ENCODE measurements at regions not wholly inside any gene's neighbourhood (a gene's known extent, or its start where the extent isn't known, plus 50 kb on each side); places are given as distances from the start of the nearest gene placed in this dataset.
"Not testable (repeated sequence)": the region's sequence is repeated elsewhere in the genome, so short reads cannot be mapped to it uniquely, and the experiment has no call there.

GRCh38 chr6:113654396-113654795, 202.7 kb upstream of the MARCKS start:
- no peak for DNase-seq (ENCODE audit: low spot score)

DNA sequence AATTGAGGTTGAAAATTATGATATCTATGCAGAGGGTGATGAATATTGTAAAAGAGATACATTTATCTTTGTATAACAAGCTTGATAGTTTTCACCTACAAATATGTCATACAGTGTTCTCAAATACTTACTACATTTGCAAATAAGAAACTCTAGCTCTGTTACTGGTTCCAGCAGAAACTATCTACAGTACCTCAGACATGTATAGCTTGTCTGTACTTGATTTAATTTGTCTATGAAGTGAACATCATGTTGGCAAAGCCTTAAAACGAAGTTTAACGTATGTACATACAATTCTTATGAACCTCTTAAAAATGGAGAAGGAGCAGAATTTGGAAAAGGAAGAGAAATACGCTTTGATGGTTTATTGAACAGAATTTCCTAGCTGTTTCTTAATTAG, 201.4 kb upstream of the MARCKS start:
- no peak for DNase-seq (ENCODE audit: low spot score)

GRCh38 chr6:113659762-113660404, 197.3 kb upstream of the MARCKS start:
- DNase-seq (ENCODE audit: low spot score), result no peak

DNA sequence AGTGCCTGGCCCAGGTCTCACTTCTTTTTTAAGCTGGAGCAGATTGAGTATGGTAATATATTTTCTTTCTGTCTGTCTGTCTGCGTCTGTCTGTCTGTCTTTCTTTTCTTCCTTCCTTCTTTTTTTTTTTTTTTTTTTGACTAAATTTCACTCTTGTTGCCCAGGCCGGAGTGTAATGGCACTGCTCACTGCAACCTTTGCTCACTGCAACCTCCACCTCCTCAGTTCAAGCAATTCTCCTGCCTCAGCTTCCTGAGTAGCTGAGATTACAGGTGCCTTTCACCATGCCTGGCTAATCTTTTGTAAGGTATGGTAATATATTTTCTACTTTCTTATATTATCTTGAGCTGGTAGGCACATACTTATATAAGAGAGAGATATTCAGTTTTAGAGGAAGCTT, 196.3 kb upstream of the MARCKS start:
- DNase-seq (ENCODE audit: low spot score), result no peak

GRCh38 chr6:113662093-113662665, 195.0 kb upstream of the MARCKS start:
- DNase-seq (ENCODE audit: low spot score), result no peak

DNA sequence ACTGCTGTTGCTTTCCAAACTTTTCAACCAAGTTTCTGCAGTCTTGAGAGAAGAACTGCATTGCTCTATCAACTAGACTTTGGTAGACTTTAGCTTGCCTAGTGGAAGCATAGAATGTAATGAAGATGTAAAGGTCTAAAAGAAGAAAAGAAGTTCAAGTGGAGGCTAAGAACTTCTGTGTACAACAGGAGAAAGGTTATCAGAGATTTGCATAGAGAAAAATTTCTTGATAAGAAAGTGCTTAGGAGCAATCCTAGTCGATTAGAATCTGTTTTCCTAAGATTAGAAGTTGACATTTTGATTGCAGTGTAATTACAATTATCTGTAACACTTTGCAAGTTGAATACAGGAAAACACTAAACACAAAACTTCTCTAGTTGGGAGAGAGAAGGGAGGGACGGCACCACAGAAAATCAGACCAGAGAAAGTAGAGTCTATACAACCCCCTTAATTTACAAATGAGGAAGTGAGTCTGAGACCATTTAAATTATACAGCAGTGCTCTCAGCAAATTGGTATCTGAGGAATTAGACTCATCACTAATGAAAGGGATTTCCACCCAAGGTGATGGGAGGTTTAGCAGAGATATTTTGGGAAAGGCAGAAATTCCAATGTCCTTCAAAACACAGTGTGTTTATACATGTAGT, 194.3 kb upstream of the MARCKS start:
- no peak for DNase-seq (ENCODE audit: low spot score)

DNA sequence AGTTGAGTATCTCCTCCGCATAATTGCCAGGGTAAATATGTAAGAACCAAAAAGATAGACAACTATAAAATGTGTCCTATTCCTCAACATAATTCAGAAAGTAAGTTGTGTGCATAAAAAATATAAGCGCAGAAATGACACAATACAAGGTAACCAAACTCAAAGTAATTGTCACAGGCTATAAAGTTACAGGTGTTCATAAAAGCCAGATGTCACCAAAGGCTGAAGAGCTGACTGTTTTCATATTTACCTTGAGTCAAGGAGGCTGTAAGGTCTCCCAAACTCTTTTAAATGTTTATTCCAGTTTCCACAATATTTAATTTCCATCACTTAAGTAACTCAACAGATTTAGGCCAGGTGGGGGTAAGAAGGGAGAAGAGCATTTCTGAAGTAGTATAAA, 192.2 kb upstream of the MARCKS start:
- no peak for DNase-seq (ENCODE audit: low spot score)

- no peak for DNase-seq (ENCODE audit: low spot score)
Observed at GRCh38 chr6:113668641-113669408, 188.3 kb upstream of the MARCKS start.

DNA sequence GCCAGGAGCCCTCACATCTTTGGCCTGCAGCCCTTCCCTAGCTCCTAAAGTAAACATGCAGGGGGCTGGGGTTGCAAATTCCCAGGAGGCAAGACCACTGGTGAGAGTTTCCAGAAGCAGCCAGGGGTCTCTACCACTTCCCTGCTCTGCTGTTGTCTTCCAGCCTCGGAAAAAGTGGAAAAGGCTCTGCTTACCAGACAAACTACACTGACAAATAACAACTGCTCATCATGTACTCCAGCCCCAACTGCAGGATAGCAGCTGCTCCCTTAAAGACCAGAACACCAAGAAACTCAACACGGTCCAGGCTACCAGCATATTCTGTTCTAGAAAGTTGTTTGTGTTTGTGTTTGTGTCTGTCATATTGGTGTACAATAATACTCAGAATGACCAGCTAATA, 187.5 kb upstream of the MARCKS start:
- no peak for DNase-seq (ENCODE audit: low spot score)

DNA sequence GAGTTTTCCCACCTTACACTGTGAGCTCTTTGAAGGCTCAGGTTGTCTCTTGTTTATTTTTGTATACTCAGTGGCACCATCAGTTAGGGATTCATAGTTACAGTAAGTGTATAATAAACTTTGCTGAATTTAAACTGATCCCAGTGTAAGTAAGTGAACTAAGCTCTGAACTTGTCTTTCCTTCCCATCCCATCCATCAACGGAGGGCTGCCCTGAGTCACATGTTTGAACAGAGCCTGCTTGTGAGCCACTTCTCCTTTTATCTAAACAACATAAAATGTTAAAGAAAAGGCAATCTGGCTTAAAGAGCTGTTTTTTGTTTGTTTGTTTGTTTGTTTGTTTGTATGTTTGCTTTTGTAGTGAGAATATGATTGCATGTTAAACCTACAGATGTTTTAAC, 185.7 kb upstream of the MARCKS start:
- DNase-seq (ENCODE audit: low spot score), result peak; percentile 60

GRCh38 chr6:113672491-113673149, 184.5 kb upstream of the MARCKS start:
- peak; percentile 47 for DNase-seq (ENCODE audit: low spot score)

- DNase-seq (ENCODE audit: low spot score), result no peak
Observed at GRCh38 chr6:113674075-113674474, 183.1 kb upstream of the MARCKS start.

DNA sequence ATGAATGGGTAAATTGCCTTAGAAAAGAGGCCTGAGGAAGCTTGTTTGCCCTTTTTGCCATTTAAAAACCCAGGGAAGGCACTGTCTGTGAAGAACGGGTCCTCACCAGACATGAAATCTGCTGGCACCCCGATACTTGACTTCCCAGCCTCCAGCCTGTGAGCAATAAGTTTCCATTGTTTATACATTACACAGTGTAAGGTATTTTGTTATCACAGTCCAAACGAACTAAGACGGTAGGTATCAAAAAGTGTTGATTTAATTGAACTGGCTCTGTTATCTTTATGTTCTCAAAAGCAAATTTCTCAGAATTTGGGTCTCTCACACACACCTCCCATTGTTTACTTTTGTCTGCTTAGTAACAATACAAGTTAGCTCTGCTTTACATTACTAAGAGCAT, 181.1 kb upstream of the MARCKS start:
- no peak for DNase-seq (ENCODE audit: low spot score)

- peak; percentile 50 for DNase-seq (ENCODE audit: low spot score)
Observed at GRCh38 chr6:113676968-113677367, 180.2 kb upstream of the MARCKS start.

GRCh38 chr6:113679051-113679450, 178.1 kb upstream of the MARCKS start:
- no peak for DNase-seq (ENCODE audit: low spot score)

- DNase-seq (ENCODE audit: low spot score), result peak; percentile 86
Observed at GRCh38 chr6:113680301-113680700, 176.8 kb upstream of the MARCKS start.

- DNase-seq (ENCODE audit: low spot score), result no peak
Observed at GRCh38 chr6:113683968-113684367, 173.2 kb upstream of the MARCKS start.

- no peak for DNase-seq (ENCODE audit: low spot score)
Observed at GRCh38 chr6:113684382-113684901, 172.7 kb upstream of the MARCKS start.

DNA sequence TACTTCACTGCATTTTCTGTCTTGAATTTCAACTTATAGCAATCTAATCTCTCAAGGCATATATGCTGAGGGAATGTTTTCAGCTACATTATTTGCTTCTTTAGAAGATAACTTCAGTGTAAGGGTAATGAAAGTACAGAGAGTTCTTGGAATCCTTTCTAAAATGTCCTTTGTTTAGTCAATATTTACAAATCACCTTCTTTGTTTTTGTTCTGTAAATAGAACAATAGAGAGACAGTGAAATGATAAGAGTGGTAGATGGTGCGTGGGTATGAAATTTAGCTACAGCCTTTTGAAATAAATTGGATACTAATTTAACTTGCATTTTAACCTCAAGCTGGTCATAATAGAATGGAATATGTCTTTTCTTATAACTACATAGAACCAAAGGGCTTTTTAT, 171.1 kb upstream of the MARCKS start:
- DNase-seq (ENCODE audit: low spot score), result no peak

DNA sequence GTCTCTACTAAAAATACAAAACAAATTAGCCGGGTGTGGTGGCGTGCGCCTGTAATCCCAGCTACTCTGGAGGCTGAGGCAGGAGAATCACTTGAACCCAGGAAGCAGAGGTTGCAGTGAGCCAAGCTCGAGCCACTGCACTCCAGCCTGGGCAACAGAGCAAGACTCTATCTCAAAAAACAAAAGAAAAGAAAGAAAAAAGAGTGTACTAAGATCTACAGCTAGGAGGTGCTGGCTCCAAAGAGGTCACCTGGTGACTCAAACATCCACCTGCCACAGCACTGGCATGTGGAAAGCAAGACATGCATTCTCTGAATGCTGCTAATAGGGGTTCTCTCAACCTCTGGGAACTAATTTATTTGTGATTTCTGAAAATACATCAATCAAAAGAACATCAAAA, 167.5 kb upstream of the MARCKS start:
- DNase-seq (ENCODE audit: low spot score), result not testable (repeated sequence)

Measured in umbilical cord (tissue), 1 donor.